ENCODE measurements at regions not wholly inside any gene's neighbourhood (a gene's known extent, or its start where the extent isn't known, plus 50 kb on each side); places are given as distances from the start of the nearest gene placed in this dataset.

DNA sequence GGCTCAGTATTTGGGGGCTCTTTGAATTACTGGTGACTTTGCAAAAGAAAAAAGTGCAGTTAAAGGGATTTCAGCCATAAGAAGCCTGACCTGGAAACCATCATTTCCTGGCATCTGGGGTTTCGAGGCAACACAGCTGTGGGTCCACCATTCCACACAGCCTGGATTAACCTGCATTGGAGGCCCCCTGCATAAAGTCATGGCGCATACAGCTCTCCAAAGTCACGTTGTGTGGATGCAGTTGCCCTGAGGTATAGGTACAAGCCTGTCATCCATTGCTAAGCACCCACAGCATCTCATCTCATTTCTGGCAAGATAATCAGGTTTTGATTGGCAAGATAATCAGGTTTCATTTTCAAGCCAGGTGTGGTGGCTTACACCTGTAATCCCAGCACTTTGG, 54.5 kb upstream of the TAGAP start:
- no peak for DNase-seq

DNA sequence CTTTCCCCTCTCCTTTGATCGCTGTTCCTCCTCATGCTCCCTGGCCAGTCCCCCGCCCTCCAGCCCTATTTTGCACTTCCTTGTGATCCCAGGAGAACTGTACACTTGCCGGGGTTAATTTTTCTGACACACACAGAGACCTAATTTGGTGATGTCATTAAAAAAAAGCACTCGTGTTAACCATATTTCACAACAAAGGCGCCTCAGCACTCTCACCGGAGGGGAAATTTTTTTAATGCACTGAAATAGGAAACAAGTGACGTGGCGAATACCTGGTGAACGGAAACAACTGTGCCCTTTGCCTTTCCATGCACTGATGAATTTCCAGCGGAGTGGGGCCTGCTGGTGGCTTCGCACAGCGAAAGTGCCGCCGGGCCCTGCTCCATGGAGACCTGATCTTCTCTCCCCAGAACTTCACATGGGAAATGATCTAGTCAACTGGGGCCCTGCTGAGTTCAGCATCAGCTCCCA, 53.9 kb upstream of the TAGAP start:
- no peak for DNase-seq

DNA sequence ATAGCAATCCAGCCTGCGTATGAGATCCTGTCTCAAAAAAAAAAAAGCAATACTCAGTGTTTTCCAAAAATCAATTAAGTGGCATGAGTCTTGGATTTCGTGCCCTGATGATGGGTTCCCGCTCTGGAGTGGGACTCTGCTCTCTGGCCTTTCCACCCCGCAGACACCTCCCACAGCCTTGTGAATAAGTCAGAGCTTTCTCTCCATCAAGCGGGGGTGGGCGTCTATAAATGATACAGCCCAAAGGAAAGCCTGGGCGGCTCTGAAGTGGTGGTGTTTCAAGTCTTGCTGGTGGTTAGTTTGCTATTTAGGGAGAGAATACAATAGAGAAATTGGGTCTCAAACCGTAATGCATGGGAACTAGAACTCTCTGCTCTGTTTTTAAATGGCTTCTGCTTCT, 52.5 kb upstream of the TAGAP start:
- no peak for DNase-seq

DNA sequence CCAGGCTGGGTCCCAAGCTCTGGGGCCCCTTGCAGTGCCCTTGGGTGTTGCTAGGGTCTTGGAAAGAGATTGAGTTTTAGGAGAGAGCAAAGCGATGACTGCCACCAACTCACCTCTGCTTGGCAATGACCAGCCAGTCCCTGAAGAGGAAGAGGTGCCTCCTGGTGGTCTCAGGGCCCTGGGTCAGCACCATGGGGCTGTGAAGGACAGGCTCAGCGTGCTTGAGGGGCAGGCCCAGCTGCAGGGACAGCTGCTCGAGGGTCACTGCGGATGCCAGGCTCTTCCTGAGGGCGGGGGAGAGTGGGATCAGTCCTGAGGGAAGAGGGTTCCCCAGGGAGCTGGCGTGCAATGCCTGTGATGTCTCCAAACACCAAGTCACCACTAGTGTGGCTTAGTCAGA, 50.8 kb upstream of the TAGAP start:
- DNase-seq = no peak

DNA sequence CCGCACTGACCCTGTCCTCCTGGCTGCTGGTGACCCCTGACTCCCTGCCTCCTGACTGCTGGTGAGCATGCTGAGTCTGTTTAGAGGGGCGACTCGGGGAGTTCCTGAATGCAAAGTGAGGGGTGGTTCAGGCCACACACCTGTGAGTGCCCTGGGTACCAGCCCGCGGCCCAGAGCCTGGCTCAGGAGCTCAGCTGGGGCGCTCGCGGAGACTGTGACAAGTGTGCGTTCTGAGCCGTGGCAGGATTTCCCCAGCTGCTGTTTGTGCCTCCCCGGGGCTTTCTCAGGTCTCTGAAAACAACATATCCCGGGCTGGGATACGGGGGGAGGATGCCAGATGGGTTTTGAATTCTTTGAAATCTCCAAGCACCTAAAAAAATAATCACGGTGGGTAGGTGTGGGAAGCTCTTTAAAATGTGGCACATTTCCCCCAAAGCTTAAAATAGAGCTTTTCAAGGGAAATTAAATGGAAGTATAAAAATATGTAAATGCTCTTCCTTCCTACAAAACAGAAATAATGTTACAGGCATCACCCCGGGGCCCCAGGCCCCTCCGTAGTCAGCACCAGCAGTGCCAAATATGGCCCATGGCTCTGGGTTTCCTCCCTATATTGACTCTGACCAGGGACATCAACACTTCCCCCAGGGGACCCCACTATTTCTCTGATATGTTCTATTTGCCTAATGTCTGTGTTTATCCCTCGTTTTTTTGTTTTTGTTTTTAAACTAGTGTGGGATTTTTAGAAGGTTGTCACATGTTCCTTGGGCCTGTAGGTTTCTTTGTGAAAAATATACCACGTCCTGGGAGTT, 49.9 kb upstream of the TAGAP start:
- no peak for DNase-seq
